Ishikawa (cell line): ENCODE measurements at regions not wholly inside any gene's neighbourhood (a gene's known extent, or its start where the extent isn't known, plus 50 kb on each side); places are given as distances from the start of the nearest gene placed in this dataset.

Experiments used
- CEBPB ChIP-seq: IDR thresholded peaks from 2 replicates; pipeline ENCODE4 v1.6.1; 2012
- EP300 ChIP-seq: IDR thresholded peaks from 2 replicates; pipeline ENCODE4 v1.6.1; 2012; ENCODE audit warnings: borderline replicate concordance
- FOXM1 ChIP-seq: IDR thresholded peaks from 2 replicates; pipeline ENCODE4 v1.6.1; 2012; ENCODE audit warnings: low read depth, borderline replicate concordance

DNA sequence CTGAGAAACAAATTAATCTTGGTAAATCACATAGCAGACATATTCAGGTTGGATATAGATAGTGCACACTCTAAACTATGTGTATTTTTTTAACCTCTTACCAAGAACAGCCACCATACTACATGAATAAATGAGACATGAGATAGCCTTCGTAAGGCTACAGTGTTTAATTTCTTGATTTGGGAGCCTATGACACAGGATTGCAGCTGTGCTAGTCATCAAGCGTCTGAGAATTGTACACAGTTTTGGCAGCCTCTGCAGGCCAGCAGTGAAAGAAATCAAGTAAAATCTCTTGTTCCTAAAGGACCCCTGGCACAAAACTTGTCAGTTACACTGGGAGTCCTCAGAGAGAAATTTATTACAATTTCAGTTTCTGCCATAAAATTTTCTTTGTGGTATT is 236.1 kb downstream of the C12orf50 start:
- TF ChIP-seq EP300 (no peak), CEBPB (no peak), FOXM1 (no peak)
